GM18519 (cell line): ENCODE measurements at regions not wholly inside any gene's neighbourhood (a gene's known extent, or its start where the extent isn't known, plus 50 kb on each side); places are given as distances from the start of the nearest gene placed in this dataset.
"Not testable (repeated sequence)": the region's sequence is repeated elsewhere in the genome, so short reads cannot be mapped to it uniquely, and the experiment has no call there.

Experiments
- ATAC-seq: cut with Tn5 transposase; IDR thresholded peaks from one replicate; pipeline ENCODE4 v1.9.1; 2021; ENCODE audit warnings: mild to moderate bottlenecking, moderate library complexity; ENCODE audit not compliant: unreplicated experiment, low FRiP score

GRCh38 chr4:188783606-188784160, 644.4 kb downstream of the TRIML1 start:
- no peak for ATAC-seq

GRCh38 chr4:188796600-188796999, 657.4 kb downstream of the TRIML1 start:
- ATAC-seq, result not testable (repeated sequence)

DNA sequence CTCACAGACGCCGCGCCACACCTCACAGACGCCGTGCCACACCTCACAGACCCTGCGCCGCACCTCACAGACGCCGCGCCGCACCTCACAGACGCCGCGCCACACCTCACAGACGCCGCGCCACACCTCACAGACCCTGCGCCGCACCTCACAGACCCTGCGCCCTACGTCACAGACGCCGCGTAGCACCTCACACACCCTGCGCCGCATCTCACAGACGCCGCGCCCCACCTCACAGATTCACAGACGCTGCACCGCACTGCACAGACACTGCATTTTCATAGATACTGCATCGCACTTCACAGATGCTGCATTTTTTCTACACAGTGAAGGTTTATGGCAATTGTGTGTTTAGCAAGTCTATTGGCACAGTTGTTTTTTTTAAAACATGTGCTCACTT, 657.8 kb downstream of the TRIML1 start:
- not testable (repeated sequence) for ATAC-seq

DNA sequence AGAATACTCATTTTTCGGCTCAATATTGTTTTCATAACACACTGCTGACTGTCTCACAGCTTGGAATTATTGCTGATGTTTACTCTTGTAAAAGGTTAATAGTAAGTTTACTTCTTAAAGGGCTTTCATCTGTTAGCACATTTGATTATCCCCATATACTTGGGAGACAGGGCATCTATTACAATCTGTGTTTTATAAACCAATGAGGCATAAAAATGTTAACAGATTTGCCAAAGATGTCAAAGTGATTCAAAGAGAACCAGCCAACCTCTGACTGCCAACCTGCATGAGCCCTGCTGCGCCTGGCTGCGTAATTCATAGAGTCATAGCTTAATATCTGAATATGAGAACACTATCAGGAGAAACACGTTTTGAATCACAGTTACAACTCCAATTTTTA, 665.6 kb downstream of the TRIML1 start:
- ATAC-seq, result no peak

DNA sequence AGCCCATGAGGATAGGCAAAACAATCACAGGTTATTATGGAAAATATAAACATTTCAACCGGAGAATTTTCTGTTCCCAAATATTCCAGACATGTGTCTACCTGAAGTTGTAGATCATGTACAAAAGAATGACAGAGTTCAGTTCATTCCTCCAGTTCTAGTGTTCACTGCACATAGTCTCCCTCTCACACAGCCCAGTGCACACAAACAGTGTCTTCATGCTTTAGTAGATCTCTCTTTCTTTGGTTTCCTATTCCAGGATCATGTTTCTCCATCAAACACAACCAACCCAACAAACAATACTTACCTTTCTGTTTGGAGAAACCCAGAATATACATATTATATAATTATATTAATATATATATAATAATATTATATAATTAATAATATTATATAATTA, 671.9 kb downstream of the TRIML1 start:
- ATAC-seq, result no peak

DNA sequence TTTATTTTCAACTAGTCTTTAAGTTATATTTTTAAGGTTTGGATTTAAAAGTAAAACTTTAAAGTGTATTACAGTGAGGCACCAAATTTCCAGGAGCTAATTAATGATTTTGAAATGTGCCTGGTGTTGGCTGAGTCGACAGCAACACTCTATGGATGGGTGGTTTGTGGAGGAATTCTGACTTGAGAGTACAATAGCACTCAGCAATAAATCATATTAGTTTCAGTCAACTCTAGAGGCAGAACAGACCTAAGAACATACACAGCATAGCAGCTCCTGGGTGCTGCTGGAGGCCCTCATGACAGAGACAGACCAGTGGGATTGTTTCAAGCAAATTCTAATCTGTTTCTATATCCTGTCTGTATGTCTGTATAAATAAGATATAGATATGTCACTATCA, 673.4 kb downstream of the TRIML1 start:
- no peak for ATAC-seq

GRCh38 chr4:188818300-188818699, 679.1 kb downstream of the TRIML1 start:
- ATAC-seq, result no peak

- ATAC-seq, result no peak
Measured at GRCh38 chr4:188819233-188819632, 680.0 kb downstream of the TRIML1 start.

DNA sequence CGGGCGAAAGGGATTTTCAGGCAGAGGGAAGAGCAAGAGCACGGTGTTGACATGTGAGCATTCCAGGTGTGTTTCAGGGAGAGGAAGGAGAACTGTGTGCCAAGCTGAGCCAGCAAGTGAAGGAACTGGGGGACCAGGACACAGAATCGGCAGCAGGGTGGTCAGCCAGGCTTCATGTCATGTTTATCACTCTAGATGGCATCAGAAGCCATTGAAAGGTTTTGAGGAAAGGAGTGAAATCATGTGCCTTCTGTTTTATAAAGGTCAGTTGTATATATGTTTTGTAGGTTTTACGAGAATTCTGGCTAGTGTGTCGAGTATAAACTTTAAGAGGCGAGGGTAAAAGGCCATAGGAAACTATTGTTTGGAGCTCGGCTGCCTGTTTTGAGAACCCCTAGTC, 682.3 kb downstream of the TRIML1 start:
- no peak for ATAC-seq

DNA sequence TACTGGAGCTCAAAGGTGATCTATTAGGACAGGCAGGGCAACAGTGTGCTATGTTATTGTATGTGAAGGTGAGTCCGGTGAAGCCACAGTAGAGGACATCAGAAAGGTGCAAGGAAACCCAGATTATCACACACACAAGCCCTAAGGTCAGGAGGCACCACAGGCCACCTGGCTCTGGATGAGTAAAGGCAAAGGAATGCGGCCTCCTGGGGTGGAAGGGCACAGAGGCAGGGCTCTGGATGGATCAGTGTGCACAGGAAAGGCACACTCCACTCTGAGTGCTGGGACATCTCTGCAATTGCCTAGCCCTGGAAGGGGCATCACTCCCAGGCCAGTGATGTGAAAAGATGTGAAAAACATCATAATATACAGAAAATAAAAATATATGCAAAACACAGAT, 683.5 kb downstream of the TRIML1 start:
- ATAC-seq, result no peak

DNA sequence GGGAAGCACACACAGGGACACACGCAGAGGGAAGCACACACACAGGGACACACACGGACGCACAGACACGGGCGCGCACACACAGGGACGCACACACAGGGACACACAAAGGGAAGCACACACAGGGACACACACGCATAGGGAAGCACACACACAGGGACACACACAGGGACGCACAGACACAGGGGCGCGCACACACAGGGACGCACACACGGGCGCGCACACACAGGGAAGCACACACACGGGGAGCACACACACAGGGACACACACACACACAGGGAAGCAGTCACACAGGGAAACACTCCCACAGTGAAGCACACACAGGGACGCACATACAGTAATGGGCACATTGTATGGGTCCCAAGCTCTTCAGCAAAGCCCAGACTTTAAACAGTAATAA, 685.3 kb downstream of the TRIML1 start:
- ATAC-seq, result no peak

GRCh38 chr4:188826393-188826792, 687.2 kb downstream of the TRIML1 start:
- ATAC-seq, result no peak

GRCh38 chr4:188839704-188840103, 700.5 kb downstream of the TRIML1 start:
- ATAC-seq, result no peak

- ATAC-seq, result no peak
Measured at GRCh38 chr4:188841523-188841922, 702.3 kb downstream of the TRIML1 start.

- ATAC-seq, result no peak
Measured at GRCh38 chr4:188854436-188854835, 715.2 kb downstream of the TRIML1 start.

GRCh38 chr4:188858696-188859095, 719.5 kb downstream of the TRIML1 start:
- ATAC-seq, result no peak

GRCh38 chr4:188864741-188865140, 725.5 kb downstream of the TRIML1 start:
- no peak for ATAC-seq

GRCh38 chr4:188867796-188868195, 728.6 kb downstream of the TRIML1 start:
- no peak for ATAC-seq

DNA sequence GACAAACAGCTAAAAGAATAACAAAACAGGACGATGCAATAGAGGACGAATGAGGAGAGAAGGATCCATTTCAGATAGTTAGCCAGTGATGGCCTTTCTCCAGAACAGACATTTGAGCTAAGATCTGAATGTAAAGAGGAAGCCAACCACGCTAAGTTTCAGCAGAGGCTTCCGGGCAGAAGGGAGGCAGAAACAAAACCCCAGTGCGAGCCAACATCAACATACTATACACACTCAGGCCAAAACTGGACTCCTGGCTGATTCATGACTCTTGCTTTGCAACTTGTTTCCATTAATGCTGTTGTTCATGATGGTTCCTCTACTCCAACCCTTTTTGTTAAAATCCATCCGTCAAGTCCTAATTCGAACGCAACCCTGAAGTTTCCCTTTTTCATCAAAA, 730.3 kb downstream of the TRIML1 start:
- no peak for ATAC-seq

- ATAC-seq, result no peak
Measured at GRCh38 chr4:188872809-188873208, 733.6 kb downstream of the TRIML1 start.

DNA sequence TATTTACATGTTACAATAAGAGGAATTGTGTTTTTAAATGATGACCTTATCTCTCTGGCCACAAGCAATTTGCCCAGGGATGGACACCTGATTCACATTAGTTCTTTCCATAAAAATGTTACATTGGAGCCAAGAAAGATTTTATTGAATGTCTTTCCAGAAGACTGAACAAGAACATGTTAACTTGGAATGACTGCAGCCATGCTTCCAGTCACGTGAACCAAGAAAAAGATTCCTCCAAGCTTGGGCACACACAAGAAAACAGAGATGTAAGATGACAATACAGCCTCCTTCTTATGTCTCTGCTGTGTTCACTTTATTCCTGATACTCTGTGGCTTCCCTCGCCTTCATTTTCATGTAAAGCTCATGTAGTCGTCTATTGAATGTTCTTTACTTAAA, 737.6 kb downstream of the TRIML1 start:
- ATAC-seq, result no peak

- ATAC-seq, result no peak
Measured at GRCh38 chr4:188879598-188879997, 740.4 kb downstream of the TRIML1 start.

DNA sequence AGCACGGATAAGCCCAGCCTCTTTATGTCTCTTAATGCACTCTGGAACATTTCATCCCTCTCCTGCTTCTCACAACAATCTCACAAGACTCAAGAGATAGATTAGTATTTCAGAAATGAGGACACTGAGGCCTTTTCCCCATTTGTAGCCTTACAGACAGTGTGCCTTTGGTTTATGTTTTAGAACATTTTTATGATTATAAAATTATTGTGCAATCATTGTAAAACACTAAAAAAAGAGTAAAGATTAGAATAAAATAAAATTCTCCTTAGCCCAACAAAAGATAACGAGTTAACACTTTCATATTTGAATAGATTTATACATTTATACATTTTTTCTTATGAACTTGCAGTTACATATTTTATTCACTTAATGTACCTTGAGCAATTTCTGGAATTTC, 748.7 kb downstream of the TRIML1 start:
- ATAC-seq, result no peak
